NCI-H2107 (cell line): ENCODE measurements at regions not wholly inside any gene's neighbourhood (a gene's known extent, or its start where the extent isn't known, plus 50 kb on each side); places are given as distances from the start of the nearest gene placed in this dataset.

ENCODE experiments used
- DNase-seq: peaks from one replicate; lab custom pipeline; 2025; lab: John Stamatoyannopoulos, UW

- no peak for DNase-seq
Measured at GRCh38 chr7:22624781-22625180, 102.2 kb upstream of the IL6 start.

- DNase-seq, result no peak
Measured at GRCh38 chr7:22622116-22622785, 104.7 kb upstream of the IL6 start.

- DNase-seq, result no peak
Measured at GRCh38 chr7:22618528-22618927, 108.5 kb upstream of the IL6 start.

- no peak for DNase-seq
Measured at GRCh38 chr7:22617166-22617565, 109.8 kb upstream of the IL6 start.

- DNase-seq, result no peak
Measured at GRCh38 chr7:22613496-22613895, 113.5 kb upstream of the IL6 start.

GRCh38 chr7:22612776-22613175 is 112.8 kb upstream of the STEAP1B start:
- no peak for DNase-seq

- DNase-seq, result no peak
Measured at GRCh38 chr7:22611758-22612079, 111.7 kb upstream of the STEAP1B start.

GRCh38 chr7:22610951-22611757 is 111.2 kb upstream of the STEAP1B start:
- DNase-seq, result no peak

- DNase-seq, result no peak
Measured at GRCh38 chr7:22610263-22610662, 110.3 kb upstream of the STEAP1B start.

GRCh38 chr7:22607180-22607579 is 107.2 kb upstream of the STEAP1B start:
- DNase-seq, result no peak

- no peak for DNase-seq
Measured at GRCh38 chr7:22604246-22604645, 104.3 kb upstream of the STEAP1B start.

GRCh38 chr7:22601812-22602565 is 102.0 kb upstream of the STEAP1B start:
- DNase-seq, result no peak

- no peak for DNase-seq
Measured at GRCh38 chr7:22601408-22601807, 101.4 kb upstream of the STEAP1B start.

- no peak for DNase-seq
Measured at GRCh38 chr7:22601003-22601402, 101.0 kb upstream of the STEAP1B start.

GRCh38 chr7:22598318-22598920 is 98.4 kb upstream of the STEAP1B start:
- DNase-seq, result no peak

GRCh38 chr7:22597844-22598243 is 97.9 kb upstream of the STEAP1B start:
- DNase-seq, result no peak

GRCh38 chr7:22596763-22597400 is 96.9 kb upstream of the STEAP1B start:
- DNase-seq, result no peak

- DNase-seq, result no peak
Measured at GRCh38 chr7:22594020-22594419, 94.0 kb upstream of the STEAP1B start.

- no peak for DNase-seq
Measured at GRCh38 chr7:22591271-22591670, 91.3 kb upstream of the STEAP1B start.

- DNase-seq, result no peak
Measured at GRCh38 chr7:22589641-22590201, 89.7 kb upstream of the STEAP1B start.

GRCh38 chr7:22588351-22588750 is 88.4 kb upstream of the STEAP1B start:
- DNase-seq, result no peak

GRCh38 chr7:22587322-22587721 is 87.3 kb upstream of the STEAP1B start:
- no peak for DNase-seq
